Stomach (tissue), 4 donors: ENCODE measurements at regions not wholly inside any gene's neighbourhood (a gene's known extent, or its start where the extent isn't known, plus 50 kb on each side); places are given as distances from the start of the nearest gene placed in this dataset.

Source experiments
- POLR2A ChIP-seq, 4 donors: fragments of 450-650 bp; IDR thresholded peaks; one replicate each; pipeline ENCODE4 v1.6.1; 2016; ENCODE audit warnings: antibody characterized with exemption in 4 of 4, control low read depth in 2 of 4, mild to moderate bottlenecking in 1 of 4, moderate library complexity in 1 of 4
- TF ChIP-seq, protein P1 (sequence below), 7 experiments: fragments of 450-650 bp in 4 of 7; fragments of 200-600 bp in 3 of 7; sonication (generic) in 3 of 7; IDR thresholded peaks; one replicate each; pipeline ENCODE4 v1.5.1; 2016 to 2019; ENCODE audit warnings: antibody characterized with exemption in 7 of 7, control low read depth in 2 of 7, mild to moderate bottlenecking in 1 of 7

DNA sequence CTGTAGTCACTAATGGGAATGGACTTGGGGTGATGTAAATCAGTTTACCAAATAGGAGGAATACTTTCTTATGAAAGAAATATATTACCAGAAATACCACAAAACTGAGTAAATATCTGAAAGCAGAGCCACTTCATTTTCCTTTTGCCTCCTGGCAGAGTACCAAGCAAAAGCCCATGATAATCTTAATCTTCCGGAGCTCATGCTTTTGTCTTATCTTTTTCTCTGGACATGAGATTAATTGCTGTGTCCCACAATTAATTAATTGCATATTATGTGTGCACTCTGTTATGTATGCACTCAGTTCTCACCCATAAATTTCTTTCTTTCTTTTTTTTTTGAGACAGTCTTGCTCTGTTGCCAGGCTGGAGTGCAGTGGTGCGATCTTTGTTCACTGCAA is 94.1 kb upstream of the PDE4B start:
- TF ChIP-seq POLR2A (IDR thresholded peaks at IDR 0.05) = no peak
- TF ChIP-seq, protein P1, sequence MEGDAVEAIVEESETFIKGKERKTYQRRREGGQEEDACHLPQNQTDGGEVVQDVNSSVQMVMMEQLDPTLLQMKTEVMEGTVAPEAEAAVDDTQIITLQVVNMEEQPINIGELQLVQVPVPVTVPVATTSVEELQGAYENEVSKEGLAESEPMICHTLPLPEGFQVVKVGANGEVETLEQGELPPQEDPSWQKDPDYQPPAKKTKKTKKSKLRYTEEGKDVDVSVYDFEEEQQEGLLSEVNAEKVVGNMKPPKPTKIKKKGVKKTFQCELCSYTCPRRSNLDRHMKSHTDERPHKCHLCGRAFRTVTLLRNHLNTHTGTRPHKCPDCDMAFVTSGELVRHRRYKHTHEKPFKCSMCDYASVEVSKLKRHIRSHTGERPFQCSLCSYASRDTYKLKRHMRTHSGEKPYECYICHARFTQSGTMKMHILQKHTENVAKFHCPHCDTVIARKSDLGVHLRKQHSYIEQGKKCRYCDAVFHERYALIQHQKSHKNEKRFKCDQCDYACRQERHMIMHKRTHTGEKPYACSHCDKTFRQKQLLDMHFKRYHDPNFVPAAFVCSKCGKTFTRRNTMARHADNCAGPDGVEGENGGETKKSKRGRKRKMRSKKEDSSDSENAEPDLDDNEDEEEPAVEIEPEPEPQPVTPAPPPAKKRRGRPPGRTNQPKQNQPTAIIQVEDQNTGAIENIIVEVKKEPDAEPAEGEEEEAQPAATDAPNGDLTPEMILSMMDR (IDR thresholded peaks at IDR 0.05) = no peak
